ENCODE measurements at regions not wholly inside any gene's neighbourhood (a gene's known extent, or its start where the extent isn't known, plus 50 kb on each side); places are given as distances from the start of the nearest gene placed in this dataset.

DNA sequence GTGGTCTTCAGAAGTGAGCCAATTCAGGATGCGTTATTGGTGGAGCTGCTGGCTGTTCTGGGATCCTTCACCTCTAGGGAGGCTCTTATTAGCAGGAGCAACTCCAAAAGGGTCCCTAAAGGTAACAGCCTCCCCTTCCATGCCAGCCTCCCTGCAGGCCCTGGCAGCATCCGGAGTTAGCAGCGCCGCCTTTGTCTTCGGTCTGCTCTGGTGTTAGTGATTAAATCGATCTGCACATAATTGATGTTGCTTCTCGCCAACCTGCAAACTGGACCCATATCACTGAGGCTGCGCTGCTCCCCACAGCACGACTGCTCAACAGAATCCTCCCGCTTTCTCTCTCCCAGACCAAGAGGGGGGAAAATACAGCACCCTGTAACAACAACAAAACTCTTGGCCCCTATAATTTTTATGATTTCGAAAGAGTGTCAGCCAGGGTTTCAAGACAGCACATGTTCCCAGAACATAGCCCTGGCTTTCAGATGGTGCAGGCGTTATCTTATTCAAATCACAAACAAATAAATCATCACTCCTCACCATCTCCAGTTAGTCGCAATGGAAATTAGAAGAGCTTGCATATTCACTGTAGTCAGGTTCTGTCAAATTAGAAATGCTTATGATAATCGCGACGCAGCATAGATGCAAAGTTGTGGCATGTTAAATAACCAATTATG, 76.0 kb downstream of the IRX3 start:
- no peak overlapping the region for H3K4me3 ChIP-seq (ENCODE audit: insufficient read depth, low read depth, low read length)
- 93 to 95% methylated on average over 16 of the region's 16 CpGs for WGBS, 2 experiments
- H3K27ac ChIP-seq (ENCODE audit: insufficient read depth, low read depth, low read length, poor library complexity, severe bottlenecking): no peak overlapping the region
- peaks cover 7% of the 10 kb centered on the region for H3K4me1 ChIP-seq (ENCODE audit: control insufficient read depth, insufficient read depth, low read length)
- no peaks in the 10 kb centered on the region for H3K27me3 ChIP-seq (ENCODE audit: control insufficient read depth, insufficient read depth, low read length, poor library complexity, severe bottlenecking)
- no peaks in the 10 kb centered on the region for H3K9me3 ChIP-seq (ENCODE audit: control insufficient read depth, low read length)
- no peaks in the 10 kb centered on the region for H3K36me3 ChIP-seq (ENCODE audit: control insufficient read depth, insufficient read depth, low read length)

DNA sequence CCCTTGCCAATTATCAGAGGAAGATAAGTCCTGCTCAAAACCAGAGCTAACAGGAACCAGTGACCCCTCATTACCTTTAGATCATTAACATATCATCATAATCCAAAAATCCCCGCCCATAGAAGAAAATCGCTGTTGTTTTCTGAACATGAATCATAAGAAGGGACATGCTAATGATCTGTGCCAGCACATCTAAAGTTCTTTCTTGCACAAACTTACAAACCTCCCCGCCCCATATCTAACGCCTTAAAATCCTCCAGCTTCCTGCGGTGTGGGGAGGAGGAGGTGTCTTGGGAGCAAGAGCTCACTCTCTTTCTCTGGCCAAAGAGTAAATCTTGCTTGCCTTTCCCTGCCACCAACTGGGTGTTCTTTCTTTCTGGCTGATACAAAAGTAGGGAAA, 78.3 kb downstream of the IRX3 start:
- Histone ChIP-seq H3K4me1 (ENCODE audit: control insufficient read depth, insufficient read depth, low read length) (peaks cover 7% of the 10 kb centered on the region), H3K4me3 (ENCODE audit: insufficient read depth, low read depth, low read length) (no peak overlapping the region), H3K27me3 (ENCODE audit: control insufficient read depth, insufficient read depth, low read length, poor library complexity, severe bottlenecking) (no peaks in the 10 kb centered on the region), H3K9me3 (ENCODE audit: control insufficient read depth, low read length) (no peaks in the 10 kb centered on the region), H3K27ac (ENCODE audit: insufficient read depth, low read depth, low read length, poor library complexity, severe bottlenecking) (peak overlapping the region; percentile 9), H3K36me3 (ENCODE audit: control insufficient read depth, insufficient read depth, low read length) (no peaks in the 10 kb centered on the region)
- 67 to 97% methylated on average over 2 to 5 of the region's 5 CpGs for WGBS, 2 experiments

DNA sequence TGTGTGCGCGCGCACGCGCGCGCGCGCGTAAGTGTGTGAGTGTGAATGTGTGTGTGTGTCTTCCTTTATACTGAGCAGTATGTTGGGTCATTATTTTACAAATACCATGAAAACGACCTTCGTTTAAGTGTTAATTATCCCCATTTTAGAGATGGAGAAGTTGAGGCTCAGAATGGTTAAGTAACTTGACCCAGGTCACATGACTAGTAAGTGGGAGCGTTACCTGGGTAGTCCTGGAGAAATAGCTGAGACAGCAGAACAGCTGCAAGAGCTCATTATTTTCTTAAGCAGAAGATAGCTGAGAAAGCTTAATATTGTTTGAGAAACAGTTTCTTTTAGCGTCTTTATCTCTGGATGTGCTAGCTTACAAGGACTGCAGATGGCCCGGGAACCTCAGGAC, 78.8 kb downstream of the IRX3 start:
- H3K4me1 ChIP-seq (ENCODE audit: control insufficient read depth, insufficient read depth, low read length): peaks cover 7% of the 10 kb centered on the region
- no peaks in the 10 kb centered on the region for H3K9me3 ChIP-seq (ENCODE audit: control insufficient read depth, low read length)
- H3K36me3 ChIP-seq (ENCODE audit: control insufficient read depth, insufficient read depth, low read length): no peaks in the 10 kb centered on the region
- no peaks in the 10 kb centered on the region for H3K27me3 ChIP-seq (ENCODE audit: control insufficient read depth, insufficient read depth, low read length, poor library complexity, severe bottlenecking)
- H3K4me3 ChIP-seq (ENCODE audit: insufficient read depth, low read depth, low read length): no peak overlapping the region
- no peak overlapping the region for H3K27ac ChIP-seq (ENCODE audit: insufficient read depth, low read depth, low read length, poor library complexity, severe bottlenecking)
- 74 to 87% methylated on average over 12 to 15 of the region's 15 CpGs for WGBS, 2 experiments

DNA sequence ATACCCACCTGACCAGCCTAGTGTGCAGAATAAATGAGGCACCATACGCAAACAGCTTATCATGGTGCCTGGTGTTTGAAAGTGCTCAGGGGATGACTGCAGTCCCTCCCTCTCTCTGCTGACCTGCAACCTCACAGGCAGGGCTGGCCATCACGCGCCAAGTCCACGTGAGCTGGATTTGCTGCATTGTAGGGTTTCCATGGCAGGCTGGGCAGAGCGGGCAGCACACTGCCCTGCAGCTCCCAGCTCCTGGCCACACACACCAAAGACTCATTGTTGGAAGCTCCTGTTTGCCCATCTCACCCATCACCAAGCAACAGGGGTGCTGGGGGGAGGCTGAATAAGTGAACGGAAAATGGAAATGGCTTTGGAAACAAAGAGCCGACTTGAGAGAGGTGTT, 81.8 kb downstream of the IRX3 start:
- H3K27ac ChIP-seq (ENCODE audit: insufficient read depth, low read depth, low read length, poor library complexity, severe bottlenecking): no peak overlapping the region
- H3K4me3 ChIP-seq (ENCODE audit: insufficient read depth, low read depth, low read length): no peak overlapping the region
- H3K4me1 ChIP-seq (ENCODE audit: control insufficient read depth, insufficient read depth, low read length): peaks cover 7% of the 10 kb centered on the region
- H3K36me3 ChIP-seq (ENCODE audit: control insufficient read depth, insufficient read depth, low read length): no peaks in the 10 kb centered on the region
- H3K27me3 ChIP-seq (ENCODE audit: control insufficient read depth, insufficient read depth, low read length, poor library complexity, severe bottlenecking): no peaks in the 10 kb centered on the region
- H3K9me3 ChIP-seq (ENCODE audit: control insufficient read depth, low read length): no peaks in the 10 kb centered on the region
- 93% methylated on average over 7 of the region's 7 CpGs for WGBS, 2 experiments

DNA sequence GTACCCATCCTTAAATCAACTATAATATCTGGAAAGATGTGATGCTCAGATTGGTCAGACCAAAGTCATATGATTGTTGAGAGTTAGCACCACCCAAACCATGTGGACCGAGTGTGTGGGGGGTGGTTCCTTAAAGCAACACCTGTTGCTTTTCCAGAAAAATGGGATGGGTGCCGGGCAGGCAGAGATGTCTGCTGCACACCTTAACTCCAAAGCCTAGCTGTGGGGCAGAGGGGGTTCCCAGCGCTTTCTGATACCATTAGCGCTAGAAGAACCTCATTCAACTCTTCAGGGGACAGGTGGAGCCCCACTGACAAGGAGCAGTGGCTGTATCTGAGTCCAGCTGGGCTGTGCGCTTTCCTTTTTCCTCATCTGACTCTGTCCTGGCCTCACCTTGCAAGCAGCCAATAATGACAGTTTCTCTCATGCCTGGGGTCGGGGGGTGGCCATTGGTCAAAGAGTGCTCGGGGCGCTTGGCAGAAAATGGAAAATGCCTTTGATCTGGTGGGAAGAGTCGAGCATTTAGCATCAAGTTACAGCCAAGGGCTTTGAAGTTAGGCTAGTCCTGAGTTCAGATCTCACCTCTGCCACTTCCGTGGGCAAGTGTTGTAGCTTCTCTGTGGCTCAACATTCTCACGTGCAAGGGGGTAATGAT, 82.6 kb downstream of the IRX3 start:
- H3K4me1 ChIP-seq (ENCODE audit: control insufficient read depth, insufficient read depth, low read length): peaks cover 7% of the 10 kb centered on the region
- H3K9me3 ChIP-seq (ENCODE audit: control insufficient read depth, low read length): no peaks in the 10 kb centered on the region
- H3K27ac ChIP-seq (ENCODE audit: insufficient read depth, low read depth, low read length, poor library complexity, severe bottlenecking): no peak overlapping the region
- no peaks in the 10 kb centered on the region for H3K27me3 ChIP-seq (ENCODE audit: control insufficient read depth, insufficient read depth, low read length, poor library complexity, severe bottlenecking)
- no peaks in the 10 kb centered on the region for H3K36me3 ChIP-seq (ENCODE audit: control insufficient read depth, insufficient read depth, low read length)
- WGBS, 2 experiments: 75 to 77% methylated on average over 11 of the region's 11 CpGs
- H3K4me3 ChIP-seq (ENCODE audit: insufficient read depth, low read depth, low read length): no peak overlapping the region

DNA sequence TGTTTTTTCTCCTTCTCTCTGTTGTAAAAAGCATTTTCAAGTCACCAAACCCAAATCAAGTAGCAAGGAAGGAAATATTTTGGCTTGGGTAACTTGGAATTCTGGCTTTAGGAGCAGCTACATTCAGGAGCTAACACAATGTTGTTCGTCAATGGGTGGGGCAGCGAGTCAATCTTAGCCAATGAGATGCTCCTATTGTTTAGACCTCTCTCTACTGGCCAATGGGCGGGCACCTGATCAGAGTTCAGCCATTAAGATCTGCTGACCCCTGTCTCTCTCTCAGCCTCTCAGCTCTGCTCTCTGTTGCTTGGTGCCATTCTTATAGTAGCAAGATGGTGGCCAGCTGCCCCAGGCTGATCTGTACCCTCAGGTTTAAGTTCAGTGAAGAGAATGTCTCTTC, 83.2 kb downstream of the IRX3 start:
- whole genome bisulfite sequencing, 2 experiments: 94 to 96% methylated on average over 3 of the region's 3 CpGs
- Histone ChIP-seq H3K4me1 (ENCODE audit: control insufficient read depth, insufficient read depth, low read length) (peaks cover 4% of the 10 kb centered on the region), H3K27me3 (ENCODE audit: control insufficient read depth, insufficient read depth, low read length, poor library complexity, severe bottlenecking) (no peaks in the 10 kb centered on the region)

More for the DNA sequence above, 83.2 kb downstream of the IRX3 start:
- no peak overlapping the region for H3K27ac ChIP-seq (ENCODE audit: insufficient read depth, low read depth, low read length, poor library complexity, severe bottlenecking)
- no peak overlapping the region for H3K4me3 ChIP-seq (ENCODE audit: insufficient read depth, low read depth, low read length)
- H3K36me3 ChIP-seq (ENCODE audit: control insufficient read depth, insufficient read depth, low read length): no peaks in the 10 kb centered on the region
- no peaks in the 10 kb centered on the region for H3K9me3 ChIP-seq (ENCODE audit: control insufficient read depth, low read length)

All from ectodermal cell (in vitro differentiated cells).